Prostate gland (tissue), 2 donors: ENCODE measurements at regions not wholly inside any gene's neighbourhood (a gene's known extent, or its start where the extent isn't known, plus 50 kb on each side); places are given as distances from the start of the nearest gene placed in this dataset.

ENCODE experiments used
- POLR2A ChIP-seq: fragments of 450-650 bp; IDR thresholded peaks from one replicate; pipeline ENCODE4 v1.6.1; 2016; ENCODE audit warnings: antibody characterized with exemption, mild to moderate bottlenecking
- TF ChIP-seq, protein P1 (sequence below), 4 experiments: fragments of 200-600 bp in 2 of 4; fragments of 450-650 bp in 2 of 4; sonication (generic) in 2 of 4; IDR thresholded peaks; 1 replicate in 3 of 4; 2 replicates in 1 of 4; pipeline ENCODE4 v1.5.1; 2016 to 2019; ENCODE audit warnings: antibody characterized with exemption in 4 of 4, mild to moderate bottlenecking in 2 of 4, moderate library complexity in 2 of 4

GRCh38 chr4:171265190-171265818 lies 547.9 kb upstream of the GALNTL6 start:
- TF ChIP-seq, protein P1, sequence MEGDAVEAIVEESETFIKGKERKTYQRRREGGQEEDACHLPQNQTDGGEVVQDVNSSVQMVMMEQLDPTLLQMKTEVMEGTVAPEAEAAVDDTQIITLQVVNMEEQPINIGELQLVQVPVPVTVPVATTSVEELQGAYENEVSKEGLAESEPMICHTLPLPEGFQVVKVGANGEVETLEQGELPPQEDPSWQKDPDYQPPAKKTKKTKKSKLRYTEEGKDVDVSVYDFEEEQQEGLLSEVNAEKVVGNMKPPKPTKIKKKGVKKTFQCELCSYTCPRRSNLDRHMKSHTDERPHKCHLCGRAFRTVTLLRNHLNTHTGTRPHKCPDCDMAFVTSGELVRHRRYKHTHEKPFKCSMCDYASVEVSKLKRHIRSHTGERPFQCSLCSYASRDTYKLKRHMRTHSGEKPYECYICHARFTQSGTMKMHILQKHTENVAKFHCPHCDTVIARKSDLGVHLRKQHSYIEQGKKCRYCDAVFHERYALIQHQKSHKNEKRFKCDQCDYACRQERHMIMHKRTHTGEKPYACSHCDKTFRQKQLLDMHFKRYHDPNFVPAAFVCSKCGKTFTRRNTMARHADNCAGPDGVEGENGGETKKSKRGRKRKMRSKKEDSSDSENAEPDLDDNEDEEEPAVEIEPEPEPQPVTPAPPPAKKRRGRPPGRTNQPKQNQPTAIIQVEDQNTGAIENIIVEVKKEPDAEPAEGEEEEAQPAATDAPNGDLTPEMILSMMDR (IDR thresholded peaks at IDR 0.05): no peak
- TF ChIP-seq POLR2A: no peak
